ENCODE measurements at regions not wholly inside any gene's neighbourhood (a gene's known extent, or its start where the extent isn't known, plus 50 kb on each side); places are given as distances from the start of the nearest gene placed in this dataset.
"Not testable (repeated sequence)": the region's sequence is repeated elsewhere in the genome, so short reads cannot be mapped to it uniquely, and the experiment has no call there.

DNA sequence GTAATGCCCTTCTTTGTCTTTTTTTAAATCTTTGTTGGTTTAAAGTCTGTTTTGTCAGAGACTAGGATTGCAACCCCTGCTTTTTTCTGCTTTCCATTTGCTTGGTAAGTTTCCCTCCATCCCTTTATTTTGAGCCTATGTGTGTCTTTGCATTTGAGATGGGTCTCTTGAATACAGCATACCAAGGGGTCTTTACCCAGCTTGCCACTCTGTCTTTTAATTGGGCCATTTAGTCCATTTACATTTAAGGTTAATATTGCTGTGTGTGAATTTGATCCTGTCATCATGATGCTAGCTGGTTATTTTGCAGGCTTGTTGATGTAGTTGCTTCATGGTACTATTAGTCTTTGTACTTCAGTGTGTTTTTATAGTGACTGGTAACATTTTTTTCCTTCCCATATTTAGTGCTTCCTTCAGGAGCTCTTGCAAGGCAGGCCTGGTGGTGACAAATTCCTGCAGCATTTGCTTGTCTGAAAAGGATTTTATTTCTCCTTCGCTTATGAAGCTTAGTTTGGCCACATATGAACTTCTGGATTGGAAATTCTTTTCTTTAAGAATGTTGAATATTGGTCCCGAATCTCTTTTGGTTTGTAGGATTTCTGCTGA is 215.0 kb downstream of the CYB561 start:
- TF ChIP-seq, protein P1, sequence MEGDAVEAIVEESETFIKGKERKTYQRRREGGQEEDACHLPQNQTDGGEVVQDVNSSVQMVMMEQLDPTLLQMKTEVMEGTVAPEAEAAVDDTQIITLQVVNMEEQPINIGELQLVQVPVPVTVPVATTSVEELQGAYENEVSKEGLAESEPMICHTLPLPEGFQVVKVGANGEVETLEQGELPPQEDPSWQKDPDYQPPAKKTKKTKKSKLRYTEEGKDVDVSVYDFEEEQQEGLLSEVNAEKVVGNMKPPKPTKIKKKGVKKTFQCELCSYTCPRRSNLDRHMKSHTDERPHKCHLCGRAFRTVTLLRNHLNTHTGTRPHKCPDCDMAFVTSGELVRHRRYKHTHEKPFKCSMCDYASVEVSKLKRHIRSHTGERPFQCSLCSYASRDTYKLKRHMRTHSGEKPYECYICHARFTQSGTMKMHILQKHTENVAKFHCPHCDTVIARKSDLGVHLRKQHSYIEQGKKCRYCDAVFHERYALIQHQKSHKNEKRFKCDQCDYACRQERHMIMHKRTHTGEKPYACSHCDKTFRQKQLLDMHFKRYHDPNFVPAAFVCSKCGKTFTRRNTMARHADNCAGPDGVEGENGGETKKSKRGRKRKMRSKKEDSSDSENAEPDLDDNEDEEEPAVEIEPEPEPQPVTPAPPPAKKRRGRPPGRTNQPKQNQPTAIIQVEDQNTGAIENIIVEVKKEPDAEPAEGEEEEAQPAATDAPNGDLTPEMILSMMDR (conservative IDR thresholded peaks at IDR 0.05) = not testable (repeated sequence)
- not testable (repeated sequence) for TF ChIP-seq EZH2 (IDR thresholded peaks at IDR 0.05; ENCODE audit: low read depth)
